ENCODE measurements at regions not wholly inside any gene's neighbourhood (a gene's known extent, or its start where the extent isn't known, plus 50 kb on each side); places are given as distances from the start of the nearest gene placed in this dataset.

- H3K9me3 ChIP-seq (ENCODE audit: control insufficient read depth in 2 of 2, insufficient read depth in 1 of 2, low read depth in 1 of 2, low read length in 1 of 2): no peaks in the 10 kb centered on the region
These were observed 473.3 kb downstream of the GATA3 start for GRCh38 chr10:8527773-8528172.

GRCh38 chr10:8531116-8531515, 476.6 kb downstream of the GATA3 start:
- H3K27ac ChIP-seq (ENCODE audit: low read depth in 2 of 2, low read length in 1 of 2): no peak overlapping the region
- no peaks in the 10 kb centered on the region for H3K36me3 ChIP-seq (ENCODE audit: control insufficient read depth in 2 of 2, insufficient read depth in 2 of 2, low read length in 1 of 2)
- no peak overlapping the region for H3K4me3 ChIP-seq (ENCODE audit: low read depth in 1 of 2, low read length in 2 of 2)
- peaks cover 0 to 6% of the 10 kb centered on the region in 2 donors for H3K27me3 ChIP-seq (ENCODE audit: control insufficient read depth in 1 of 2, insufficient read depth in 2 of 2, low read length in 2 of 2)
- H3K4me1 ChIP-seq (ENCODE audit: control insufficient read depth in 2 of 2, insufficient read depth in 2 of 2, low read length in 1 of 2): no peaks in the 10 kb centered on the region
- 88 to 91% methylated on average over 8 of the region's 8 CpGs for WGBS, 2 donors
- no peaks in the 10 kb centered on the region for H3K9me3 ChIP-seq (ENCODE audit: control insufficient read depth in 2 of 2, insufficient read depth in 1 of 2, low read depth in 1 of 2, low read length in 1 of 2)

More at GRCh38 chr10:8527773-8528172, 473.3 kb downstream of the GATA3 start:
- Histone ChIP-seq H3K36me3 (ENCODE audit: control insufficient read depth in 2 of 2, insufficient read depth in 2 of 2, low read length in 1 of 2) (no peaks in the 10 kb centered on the region), H3K27ac (ENCODE audit: low read depth in 2 of 2, low read length in 1 of 2) (no peak overlapping the region), H3K4me1 (ENCODE audit: control insufficient read depth in 2 of 2, insufficient read depth in 2 of 2, low read length in 1 of 2) (no peaks in the 10 kb centered on the region), H3K4me3 (ENCODE audit: low read depth in 1 of 2, low read length in 2 of 2) (no peak overlapping the region), H3K27me3 (ENCODE audit: control insufficient read depth in 1 of 2, insufficient read depth in 2 of 2, low read length in 2 of 2) (no peaks in the 10 kb centered on the region)
- 86 to 87% methylated on average over 3 of the region's 3 CpGs for WGBS, 2 donors

GRCh38 chr10:8532647-8533046, 478.2 kb downstream of the GATA3 start:
- no peak overlapping the region for H3K27ac ChIP-seq (ENCODE audit: low read depth in 2 of 2, low read length in 1 of 2)
- H3K9me3 ChIP-seq (ENCODE audit: control insufficient read depth in 2 of 2, insufficient read depth in 1 of 2, low read depth in 1 of 2, low read length in 1 of 2): no peaks in the 10 kb centered on the region
- H3K27me3 ChIP-seq (ENCODE audit: control insufficient read depth in 1 of 2, insufficient read depth in 2 of 2, low read length in 2 of 2): peaks cover 0 to 6% of the 10 kb centered on the region in 2 donors
- H3K36me3 ChIP-seq (ENCODE audit: control insufficient read depth in 2 of 2, insufficient read depth in 2 of 2, low read length in 1 of 2): no peaks in the 10 kb centered on the region
- H3K4me3 ChIP-seq (ENCODE audit: low read depth in 1 of 2, low read length in 2 of 2): no peak overlapping the region
- no peaks in the 10 kb centered on the region for H3K4me1 ChIP-seq (ENCODE audit: control insufficient read depth in 2 of 2, insufficient read depth in 2 of 2, low read length in 1 of 2)

GRCh38 chr10:8533462-8533861, 479.0 kb downstream of the GATA3 start:
- peaks cover 0 to 6% of the 10 kb centered on the region in 2 donors for H3K27me3 ChIP-seq (ENCODE audit: control insufficient read depth in 1 of 2, insufficient read depth in 2 of 2, low read length in 2 of 2)
- no peaks in the 10 kb centered on the region for H3K4me1 ChIP-seq (ENCODE audit: control insufficient read depth in 2 of 2, insufficient read depth in 2 of 2, low read length in 1 of 2)
- no peak overlapping the region for H3K27ac ChIP-seq (ENCODE audit: low read depth in 2 of 2, low read length in 1 of 2)
- H3K9me3 ChIP-seq (ENCODE audit: control insufficient read depth in 2 of 2, insufficient read depth in 1 of 2, low read depth in 1 of 2, low read length in 1 of 2): no peaks in the 10 kb centered on the region
- no peaks in the 10 kb centered on the region for H3K36me3 ChIP-seq (ENCODE audit: control insufficient read depth in 2 of 2, insufficient read depth in 2 of 2, low read length in 1 of 2)
- H3K4me3 ChIP-seq (ENCODE audit: low read depth in 1 of 2, low read length in 2 of 2): no peak overlapping the region
- 81 to 84% methylated on average over 12 of the region's 12 CpGs for WGBS, 2 donors

GRCh38 chr10:8534096-8534495, 479.6 kb downstream of the GATA3 start:
- Histone ChIP-seq H3K9me3 (ENCODE audit: control insufficient read depth in 2 of 2, insufficient read depth in 1 of 2, low read depth in 1 of 2, low read length in 1 of 2) (no peaks in the 10 kb centered on the region), H3K4me1 (ENCODE audit: control insufficient read depth in 2 of 2, insufficient read depth in 2 of 2, low read length in 1 of 2) (no peaks in the 10 kb centered on the region), H3K27ac (ENCODE audit: low read depth in 2 of 2, low read length in 1 of 2) (no peak overlapping the region), H3K36me3 (ENCODE audit: control insufficient read depth in 2 of 2, insufficient read depth in 2 of 2, low read length in 1 of 2) (no peaks in the 10 kb centered on the region), H3K4me3 (ENCODE audit: low read depth in 1 of 2, low read length in 2 of 2) (no peak overlapping the region), H3K27me3 (ENCODE audit: control insufficient read depth in 1 of 2, insufficient read depth in 2 of 2, low read length in 2 of 2) (peaks cover 0 to 6% of the 10 kb centered on the region in 2 donors)
- 50 to 58% methylated on average over 6 of the region's 6 CpGs for WGBS, 2 donors

- Histone ChIP-seq H3K27ac (ENCODE audit: low read depth in 2 of 2, low read length in 1 of 2) (no peak overlapping the region), H3K36me3 (ENCODE audit: control insufficient read depth in 2 of 2, insufficient read depth in 2 of 2, low read length in 1 of 2) (no peaks in the 10 kb centered on the region), H3K4me3 (ENCODE audit: low read depth in 1 of 2, low read length in 2 of 2) (no peak overlapping the region), H3K9me3 (ENCODE audit: control insufficient read depth in 2 of 2, insufficient read depth in 1 of 2, low read depth in 1 of 2, low read length in 1 of 2) (peaks cover 0 to 3% of the 10 kb centered on the region in 2 donors), H3K4me1 (ENCODE audit: control insufficient read depth in 2 of 2, insufficient read depth in 2 of 2, low read length in 1 of 2) (no peaks in the 10 kb centered on the region), H3K27me3 (ENCODE audit: control insufficient read depth in 1 of 2, insufficient read depth in 2 of 2, low read length in 2 of 2) (peaks cover 0 to 6% of the 10 kb centered on the region in 2 donors)
- WGBS, 2 donors: 73 to 79% methylated on average over 4 of the region's 4 CpGs
These were observed 480.4 kb downstream of the GATA3 start for GRCh38 chr10:8534891-8535290.

- WGBS, 2 donors: 83 to 86% methylated on average over 3 of the region's 3 CpGs
- Histone ChIP-seq H3K27ac (ENCODE audit: low read depth in 2 of 2, low read length in 1 of 2) (no peak overlapping the region), H3K4me3 (ENCODE audit: low read depth in 1 of 2, low read length in 2 of 2) (no peak overlapping the region), H3K27me3 (ENCODE audit: control insufficient read depth in 1 of 2, insufficient read depth in 2 of 2, low read length in 2 of 2) (peaks cover 0 to 6% of the 10 kb centered on the region in 2 donors), H3K4me1 (ENCODE audit: control insufficient read depth in 2 of 2, insufficient read depth in 2 of 2, low read length in 1 of 2) (no peaks in the 10 kb centered on the region), H3K9me3 (ENCODE audit: control insufficient read depth in 2 of 2, insufficient read depth in 1 of 2, low read depth in 1 of 2, low read length in 1 of 2) (peaks cover 0 to 3% of the 10 kb centered on the region in 2 donors), H3K36me3 (ENCODE audit: control insufficient read depth in 2 of 2, insufficient read depth in 2 of 2, low read length in 1 of 2) (no peaks in the 10 kb centered on the region)
These were observed 484.6 kb downstream of the GATA3 start for GRCh38 chr10:8539056-8539455.

- Histone ChIP-seq H3K4me1 (ENCODE audit: control insufficient read depth in 2 of 2, insufficient read depth in 2 of 2, low read length in 1 of 2) (peaks cover 0 to 3% of the 10 kb centered on the region in 2 donors), H3K27ac (ENCODE audit: low read depth in 2 of 2, low read length in 1 of 2) (no peak overlapping the region), H3K9me3 (ENCODE audit: control insufficient read depth in 2 of 2, insufficient read depth in 1 of 2, low read depth in 1 of 2, low read length in 1 of 2) (peaks cover 0 to 6% of the 10 kb centered on the region in 2 donors), H3K36me3 (ENCODE audit: control insufficient read depth in 2 of 2, insufficient read depth in 2 of 2, low read length in 1 of 2) (no peaks in the 10 kb centered on the region), H3K4me3 (ENCODE audit: low read depth in 1 of 2, low read length in 2 of 2) (no peak overlapping the region), H3K27me3 (ENCODE audit: control insufficient read depth in 1 of 2, insufficient read depth in 2 of 2, low read length in 2 of 2) (no peaks in the 10 kb centered on the region)
- 51 to 53% methylated on average over 3 of the region's 3 CpGs for WGBS, 2 donors
These were observed 489.0 kb downstream of the GATA3 start for GRCh38 chr10:8543361-8544056.

GRCh38 chr10:8544057-8544380, 489.5 kb downstream of the GATA3 start:
- H3K4me3 ChIP-seq (ENCODE audit: low read depth in 1 of 2, low read length in 2 of 2): no peak overlapping the region
- H3K9me3 ChIP-seq (ENCODE audit: control insufficient read depth in 2 of 2, insufficient read depth in 1 of 2, low read depth in 1 of 2, low read length in 1 of 2): peaks cover 0 to 6% of the 10 kb centered on the region in 2 donors
- H3K4me1 ChIP-seq (ENCODE audit: control insufficient read depth in 2 of 2, insufficient read depth in 2 of 2, low read length in 1 of 2): peaks cover 0 to 3% of the 10 kb centered on the region in 2 donors
- no peak overlapping the region for H3K27ac ChIP-seq (ENCODE audit: low read depth in 2 of 2, low read length in 1 of 2)
- no peaks in the 10 kb centered on the region for H3K27me3 ChIP-seq (ENCODE audit: control insufficient read depth in 1 of 2, insufficient read depth in 2 of 2, low read length in 2 of 2)
- WGBS, 2 donors: 52 to 71% methylated on average over 2 of the region's 2 CpGs
- no peaks in the 10 kb centered on the region for H3K36me3 ChIP-seq (ENCODE audit: control insufficient read depth in 2 of 2, insufficient read depth in 2 of 2, low read length in 1 of 2)

GRCh38 chr10:8544500-8544899, 490.0 kb downstream of the GATA3 start:
- H3K4me1 ChIP-seq (ENCODE audit: control insufficient read depth in 2 of 2, insufficient read depth in 2 of 2, low read length in 1 of 2): peaks cover 0 to 3% of the 10 kb centered on the region in 2 donors
- no peak overlapping the region for H3K4me3 ChIP-seq (ENCODE audit: low read depth in 1 of 2, low read length in 2 of 2)
- H3K36me3 ChIP-seq (ENCODE audit: control insufficient read depth in 2 of 2, insufficient read depth in 2 of 2, low read length in 1 of 2): no peaks in the 10 kb centered on the region
- H3K27ac ChIP-seq (ENCODE audit: low read depth in 2 of 2, low read length in 1 of 2): no peak overlapping the region
- WGBS, 2 donors: 70 to 76% methylated on average over 6 of the region's 6 CpGs
- peaks cover 0 to 5% of the 10 kb centered on the region in 2 donors for H3K9me3 ChIP-seq (ENCODE audit: control insufficient read depth in 2 of 2, insufficient read depth in 1 of 2, low read depth in 1 of 2, low read length in 1 of 2)
- H3K27me3 ChIP-seq (ENCODE audit: control insufficient read depth in 1 of 2, insufficient read depth in 2 of 2, low read length in 2 of 2): no peaks in the 10 kb centered on the region

Data from esophagus (tissue), 2 donors.